Uterus (tissue), 2 donors: ENCODE measurements at regions not wholly inside any gene's neighbourhood (a gene's known extent, or its start where the extent isn't known, plus 50 kb on each side); places are given as distances from the start of the nearest gene placed in this dataset.

Experiments used
- CTCF ChIP-seq, 4 experiments: fragments of 200-600 bp in 2 of 4; fragments of 450-650 bp in 2 of 4; sonication (generic) in 2 of 4; IDR thresholded peaks; one replicate each; pipeline ENCODE4 v1.5.1; 2016 to 2019; ENCODE audit warnings: antibody characterized with exemption in 4 of 4, mild to moderate bottlenecking in 2 of 4, moderate library complexity in 1 of 4
- POLR2A ChIP-seq, 2 donors: fragments of 450-650 bp; IDR thresholded peaks; one replicate each; pipeline ENCODE4 v1.6.1; 2016; ENCODE audit warnings: antibody characterized with exemption in 2 of 2, mild to moderate bottlenecking in 1 of 2, moderate library complexity in 1 of 2

- TF ChIP-seq CTCF (IDR thresholded peaks at IDR 0.05) (no peak), POLR2A (IDR thresholded peaks at IDR 0.05) (no peak)
These were observed 297.8 kb upstream of the BMP2 start for GRCh38 chr20:6469695-6470094.
